ENCODE measurements at regions not wholly inside any gene's neighbourhood (a gene's known extent, or its start where the extent isn't known, plus 50 kb on each side); places are given as distances from the start of the nearest gene placed in this dataset.

GRCh38 chr2:75389271-75389670, 171.5 kb downstream of the EVA1A start:
- TF ChIP-seq, protein P1, sequence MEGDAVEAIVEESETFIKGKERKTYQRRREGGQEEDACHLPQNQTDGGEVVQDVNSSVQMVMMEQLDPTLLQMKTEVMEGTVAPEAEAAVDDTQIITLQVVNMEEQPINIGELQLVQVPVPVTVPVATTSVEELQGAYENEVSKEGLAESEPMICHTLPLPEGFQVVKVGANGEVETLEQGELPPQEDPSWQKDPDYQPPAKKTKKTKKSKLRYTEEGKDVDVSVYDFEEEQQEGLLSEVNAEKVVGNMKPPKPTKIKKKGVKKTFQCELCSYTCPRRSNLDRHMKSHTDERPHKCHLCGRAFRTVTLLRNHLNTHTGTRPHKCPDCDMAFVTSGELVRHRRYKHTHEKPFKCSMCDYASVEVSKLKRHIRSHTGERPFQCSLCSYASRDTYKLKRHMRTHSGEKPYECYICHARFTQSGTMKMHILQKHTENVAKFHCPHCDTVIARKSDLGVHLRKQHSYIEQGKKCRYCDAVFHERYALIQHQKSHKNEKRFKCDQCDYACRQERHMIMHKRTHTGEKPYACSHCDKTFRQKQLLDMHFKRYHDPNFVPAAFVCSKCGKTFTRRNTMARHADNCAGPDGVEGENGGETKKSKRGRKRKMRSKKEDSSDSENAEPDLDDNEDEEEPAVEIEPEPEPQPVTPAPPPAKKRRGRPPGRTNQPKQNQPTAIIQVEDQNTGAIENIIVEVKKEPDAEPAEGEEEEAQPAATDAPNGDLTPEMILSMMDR (conservative IDR thresholded peaks at IDR 0.05; ENCODE audit: low read depth in 2 of 2): no peak
- TF ChIP-seq REST (IDR thresholded peaks at IDR 0.05; ENCODE audit: unreplicated experiment) (no peak), POLR2AphosphoS5 (IDR thresholded peaks at IDR 0.05; ENCODE audit: low read depth) (no peak), EZH2 (IDR thresholded peaks at IDR 0.05; ENCODE audit: low read depth, unreplicated experiment) (no peak), STAT1 (IDR thresholded peaks at IDR 0.05; ENCODE audit: unreplicated experiment) (no peak), CREB1 (CRISPR knock-in tag; IDR thresholded peaks at IDR 0.05; ENCODE audit: low read depth) (no peak), NANOG (IDR thresholded peaks at IDR 0.05; ENCODE audit: borderline replicate concordance) (no peak), EZH2phosphoT487 (IDR thresholded peaks at IDR 0.05; ENCODE audit: unreplicated experiment) (no peak)

Data from GM23338 (cell line).